ENCODE measurements at regions not wholly inside any gene's neighbourhood (a gene's known extent, or its start where the extent isn't known, plus 50 kb on each side); places are given as distances from the start of the nearest gene placed in this dataset.

DNA sequence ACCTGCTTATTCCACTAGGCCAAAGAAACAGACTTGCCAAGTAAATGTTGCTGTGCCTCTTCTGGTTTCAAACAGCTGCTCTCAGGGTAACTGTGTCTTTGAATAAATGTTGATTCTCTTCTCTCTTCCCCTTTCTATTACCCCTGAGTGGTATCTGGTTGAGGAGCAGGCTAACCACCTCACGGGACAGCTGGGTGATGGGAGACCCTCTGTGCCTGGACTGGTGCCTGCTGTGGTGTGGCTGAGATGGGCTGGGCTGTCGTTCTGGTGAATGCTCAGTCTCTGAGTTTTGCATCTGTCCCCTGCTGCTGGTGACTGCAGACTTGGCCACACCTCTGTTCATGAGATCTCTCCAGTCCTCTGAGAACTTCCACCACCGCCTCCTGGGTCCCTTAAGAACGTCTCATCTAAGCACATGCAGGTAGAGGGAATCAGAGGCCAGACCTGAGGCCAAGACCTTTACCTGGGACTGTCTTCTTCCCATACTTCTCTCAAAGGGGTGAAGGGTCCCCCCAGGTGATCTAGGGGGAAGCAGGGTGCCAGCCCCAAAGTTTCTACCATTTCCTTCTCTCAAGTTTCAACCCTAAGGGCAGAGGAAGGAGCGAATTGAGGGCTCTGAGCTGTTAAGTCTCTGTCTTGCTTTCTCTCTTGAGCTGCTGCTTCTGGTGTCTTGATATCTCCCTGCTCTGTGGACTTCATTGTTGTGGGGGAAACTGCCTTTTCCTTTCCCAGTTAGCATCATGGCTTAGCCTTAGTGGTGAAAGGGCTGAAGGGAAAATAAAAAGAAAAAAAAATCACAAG is 252.9 kb downstream of the EBLN2 start:
- TF ChIP-seq ZNF274 (IDR thresholded peaks at IDR 0.05; ENCODE audit: low read depth, low read length) (no peak), SUZ12 (IDR thresholded peaks at IDR 0.05; ENCODE audit: extremely low read depth, insufficient read depth, insufficient read length) (no peak)
